Fibroblast of villous mesenchyme (primary cell): ENCODE measurements at regions not wholly inside any gene's neighbourhood (a gene's known extent, or its start where the extent isn't known, plus 50 kb on each side); places are given as distances from the start of the nearest gene placed in this dataset.

Experiments
- DNase-seq: peaks from one replicate; pipeline ENCODE4 v3.0.0-alpha.2; 2010; ENCODE audit warnings: low read depth
- H3K4me3 ChIP-seq: 2 replicates; pipeline ENCODE4 v1.5.1; 2011; ENCODE audit warnings: low read depth, mild to moderate bottlenecking, low read length
- CTCF ChIP-seq: IDR thresholded peaks from 2 replicates; pipeline ENCODE4 v1.5.1; 2012; ENCODE audit warnings: low read depth, mild to moderate bottlenecking, low read length; ENCODE audit not compliant: insufficient read depth

- peak; percentile 3 for DNase-seq
- TF ChIP-seq CTCF: no peak
These were observed 484.3 kb upstream of the LRATD1 start for GRCh38 chr2:14148216-14148615.

GRCh38 chr2:14157816-14158215 is 474.7 kb upstream of the LRATD1 start:
- H3K4me3 ChIP-seq: no peak overlapping the region
- no peak for DNase-seq
- TF ChIP-seq CTCF: no peak

More at GRCh38 chr2:14148216-14148615, 484.3 kb upstream of the LRATD1 start:
- H3K4me3 ChIP-seq: no peak overlapping the region

- DNase-seq: no peak
- no peak overlapping the region for H3K4me3 ChIP-seq
- no peak for TF ChIP-seq CTCF
These were observed 452.2 kb upstream of the LRATD1 start for GRCh38 chr2:14180333-14180732.

- no peak for TF ChIP-seq CTCF
- no peak for DNase-seq
These were observed 450.1 kb upstream of the LRATD1 start for GRCh38 chr2:14182227-14182946.

GRCh38 chr2:14185906-14186305 is 446.6 kb upstream of the LRATD1 start:
- no peak for DNase-seq
- H3K4me3 ChIP-seq: no peak overlapping the region
- no peak for TF ChIP-seq CTCF

More at GRCh38 chr2:14182227-14182946, 450.1 kb upstream of the LRATD1 start:
- no peak overlapping the region for H3K4me3 ChIP-seq

GRCh38 chr2:14188446-14188845 is 444.1 kb upstream of the LRATD1 start:
- TF ChIP-seq CTCF: no peak
- no peak for DNase-seq
- no peak overlapping the region for H3K4me3 ChIP-seq

- TF ChIP-seq CTCF: no peak
- DNase-seq: peak; percentile 0
- H3K4me3 ChIP-seq: no peak overlapping the region
These were observed 442.6 kb upstream of the LRATD1 start for GRCh38 chr2:14189929-14190328.
